Tibial nerve (tissue), 4 donors: ENCODE measurements at regions not wholly inside any gene's neighbourhood (a gene's known extent, or its start where the extent isn't known, plus 50 kb on each side); places are given as distances from the start of the nearest gene placed in this dataset.

Experiments used
- CTCF ChIP-seq, 5 experiments: fragments of 200-600 bp in 3 of 5; fragments of 450-650 bp in 2 of 5; sonication (generic) in 3 of 5; IDR thresholded peaks; one replicate each; pipeline ENCODE4 v1.5.1; 2016 to 2019; ENCODE audit warnings: antibody characterized with exemption in 5 of 5, mild to moderate bottlenecking in 3 of 5, moderate library complexity in 2 of 5
- EP300 ChIP-seq, 2 donors: sonication (generic); formaldehyde crosslinking; IDR thresholded peaks; one replicate each; pipeline ENCODE4 v1.6.1; 2017; ENCODE audit warnings: antibody characterized with exemption in 2 of 2, mild to moderate bottlenecking in 1 of 2
- POLR2A ChIP-seq, 2 donors: fragments of 450-650 bp; IDR thresholded peaks; one replicate each; pipeline ENCODE4 v1.6.1; 2017; ENCODE audit warnings: antibody characterized with exemption in 2 of 2, mild to moderate bottlenecking in 2 of 2, moderate library complexity in 2 of 2

- TF ChIP-seq CTCF (IDR thresholded peaks at IDR 0.05) (no peak), POLR2A (IDR thresholded peaks at IDR 0.05) (no peak), EP300 (IDR thresholded peaks at IDR 0.05) (no peak)
Observed at GRCh38 chr5:52024359-52024758, 641.1 kb downstream of the ISL1 start.
